HepG2 (cell line): ENCODE measurements at regions not wholly inside any gene's neighbourhood (a gene's known extent, or its start where the extent isn't known, plus 50 kb on each side); places are given as distances from the start of the nearest gene placed in this dataset.

ENCODE experiments used
- ATAC-seq: fragments of 200-7000 bp; cut with Tn5 transposase; 3 replicates; pipeline ENCODE4 v1.9.1; 2020; ENCODE audit warnings: mild to moderate bottlenecking, moderate library complexity
- BruUV-seq: library from RNA; stranded (reverse); fragments of 400-500 nt; replicated peaks from 2 replicates; lab custom pipeline; 2021; lab: Mats Ljungman, UMichigan
- CTCF ChIA-PET: fragments of 300-600 bp; formaldehyde crosslinking; extraction: SDS; loops from one replicate; lab custom pipeline; 2021; ENCODE audit warnings: low total read pairs, inconsistent platforms, low intra/inter-chr PET ratio; lab: Yijun Ruan, JAX
- POLR2A ChIA-PET: fragments of 350-600 bp; sonication (Branson Sonifier 250); formaldehyde crosslinking; loops from one replicate; lab custom pipeline; 2020; ENCODE audit warnings: antibody characterized with exemption, inconsistent platforms; lab: Yijun Ruan, JAX
- DNase-seq: peaks from one replicate; pipeline ENCODE4 v3.0.0-alpha.2; 2015; ENCODE audit warnings: low spot score
- FAIRE-seq: peaks from 3 replicates; lab custom pipeline; 2011; peaks lifted over from hg19 to GRCh38; lab: Jason Lieb, UNC
- H2AFZ ChIP-seq: one replicate; pipeline ENCODE4 v1.6.1; 2011; ENCODE audit warnings: low read length, inconsistent platforms
- H3K27ac ChIP-seq: fragments of 300-600 bp; 3 replicates; pipeline ENCODE4 v1.8.0; 2011; ENCODE audit warnings: mixed run types, mild to moderate bottlenecking, mixed read lengths, low read length, inconsistent platforms; ENCODE audit not compliant: insufficient read depth; ENCODE audit errors: extremely low read length
- H3K27me3 ChIP-seq, 2 experiments: fragments of 200-600 bp in 1 of 2; 2 replicates in 1 of 2; 3 replicates in 1 of 2; pipeline versions ENCODE4 v1.6.0 to v1.8.0; 2011; ENCODE audit warnings: low read length in 2 of 2, mild to moderate bottlenecking in 2 of 2, moderate library complexity in 2 of 2, inconsistent platforms in 1 of 2; ENCODE audit not compliant: insufficient read depth in 2 of 2, control insufficient read depth in 1 of 2
- H3K36me3 ChIP-seq, 2 experiments: fragments of 200-600 bp in 1 of 2; replicated peaks in 1 of 2; 2 replicates in 1 of 2; 3 replicates in 1 of 2; pipeline versions ENCODE4 v1.5.1 to v1.8.0; 2011; ENCODE audit warnings: low read length in 2 of 2, inconsistent platforms in 1 of 2; ENCODE audit not compliant: insufficient read depth in 2 of 2, control insufficient read depth in 1 of 2
- H3K4me1 ChIP-seq: 2 replicates; pipeline ENCODE4 v1.5.1; 2012; ENCODE audit warnings: low read length, inconsistent platforms; ENCODE audit not compliant: insufficient read depth
- H3K4me2 ChIP-seq: 2 replicates; pipeline ENCODE4 v1.6.0; 2011; ENCODE audit warnings: low read depth, low read length, inconsistent platforms
- H3K4me3 ChIP-seq, 3 experiments: fragments of 200-600 bp in 1 of 3; sonication (generic), shearing (Covaris generic) in 1 of 3; replicated peaks in 1 of 3; 2 replicates each; pipeline ENCODE4 v1.5.1; 2011 to 2016; ENCODE audit warnings: low read length in 3 of 3, inconsistent platforms in 2 of 3, low read depth in 2 of 3, mild to moderate bottlenecking in 2 of 3, control low read depth in 1 of 3, mixed read lengths in 1 of 3; ENCODE audit not compliant: insufficient read depth in 1 of 3
- H3K79me2 ChIP-seq: one replicate; pipeline ENCODE4 v1.6.1; 2011; ENCODE audit warnings: low read length, inconsistent platforms; ENCODE audit not compliant: insufficient read depth
- H3K9ac ChIP-seq: 2 replicates; pipeline ENCODE4 v1.6.0; 2011; ENCODE audit warnings: mild to moderate bottlenecking, low read depth, low read length, inconsistent platforms; ENCODE audit not compliant: insufficient read depth
- H3K9me3 ChIP-seq: 2 replicates; pipeline ENCODE4 v1.5.1; 2012; ENCODE audit warnings: mild to moderate bottlenecking, low read length
- H4K20me1 ChIP-seq: 2 replicates; pipeline ENCODE4 v1.6.0; 2011; ENCODE audit warnings: inconsistent platforms, mild to moderate bottlenecking, low read length, moderate library complexity; ENCODE audit not compliant: insufficient read depth
- DNMT1 ChIP-seq: sonication (generic); formaldehyde crosslinking; IDR thresholded peaks from 2 replicates; pipeline ENCODE4 v1.5.1; 2020; ENCODE audit warnings: mild to moderate bottlenecking, missing genetic modification reagents
- IRX3 ChIP-seq: sonication (generic); formaldehyde crosslinking; IDR thresholded peaks from 2 replicates; pipeline ENCODE4 v1.8.1; 2023; ENCODE audit warnings: mild to moderate bottlenecking, low read depth, missing genetic modification reagents, borderline replicate concordance
- NFRKB ChIP-seq: fragments of 450-650 bp; IDR thresholded peaks from 2 replicates; pipeline ENCODE4 v1.6.1; 2017
- PHF20 ChIP-seq: sonication (generic); formaldehyde crosslinking; IDR thresholded peaks from 2 replicates; pipeline ENCODE4 v1.5.0; 2020; ENCODE audit warnings: mild to moderate bottlenecking, missing genetic modification reagents
- SPEN ChIP-seq: sonication (generic); formaldehyde crosslinking; IDR thresholded peaks from 2 replicates; pipeline ENCODE4 v1.5.1; 2020; ENCODE audit warnings: low read depth, mild to moderate bottlenecking, missing genetic modification reagents
- XRCC5 ChIP-seq: fragments of 200-400 bp; formaldehyde crosslinking; optimal IDR thresholded peaks from 2 replicates; pipeline ENCODE3; 2017; ENCODE audit warnings: mild to moderate bottlenecking, low read length
- ZNF557 ChIP-seq: sonication (generic); formaldehyde crosslinking; IDR thresholded peaks from 2 replicates; pipeline ENCODE4 v1.4.0; 2020; ENCODE audit warnings: missing genetic modification reagents
- ZNF629 ChIP-seq: sonication (generic); formaldehyde crosslinking; conservative IDR thresholded peaks from 2 replicates; pipeline ENCODE4 v1.5.0; 2020; ENCODE audit warnings: missing genetic modification reagents
- ZNF768 ChIP-seq: sonication (generic); formaldehyde crosslinking; IDR thresholded peaks from 2 replicates; pipeline ENCODE4 v1.4.0; 2020; ENCODE audit warnings: missing genetic modification reagents
- WGBS: methylation state at CpG from one replicate; pipeline ENCODE4 v1.1.6; 2017; ENCODE audit warnings: low lambda C conversion rate; 5-methylcytosine and 5-hydroxymethylcytosine counted together
- in situ Hi-C: cut with HindIII; loops from 2 replicates; pipeline ENCODE4 v1.10.0; 2017; ENCODE audit warnings: low pct_unique_long_range_greater_than_20kb; ENCODE audit not compliant: extremely low pct_ligation_motif_present
- intact Hi-C: fragments of 100-400 bp; cut with micrococcal nuclease; formaldehyde crosslinking; loops from one replicate; pipeline ENCODE4 v1.10.0; 2022; ENCODE audit not compliant: unreplicated experiment
- TF ChIP-seq, protein P1 (sequence below): sonication (generic); formaldehyde crosslinking; IDR thresholded peaks from 2 replicates; pipeline ENCODE4 v1.4.0; 2020; ENCODE audit warnings: missing genetic modification reagents, borderline replicate concordance
- TF ChIP-seq, protein P2 (sequence below): sonication (generic); formaldehyde crosslinking; IDR thresholded peaks from 2 replicates; pipeline ENCODE4 v1.5.1; 2020; ENCODE audit warnings: mild to moderate bottlenecking, missing genetic modification reagents, moderate library complexity
- TF ChIP-seq, protein P3 (sequence below): sonication (generic); formaldehyde crosslinking; IDR thresholded peaks from 2 replicates; pipeline ENCODE4 v1.4.0; 2020; ENCODE audit warnings: missing genetic modification reagents

DNA sequence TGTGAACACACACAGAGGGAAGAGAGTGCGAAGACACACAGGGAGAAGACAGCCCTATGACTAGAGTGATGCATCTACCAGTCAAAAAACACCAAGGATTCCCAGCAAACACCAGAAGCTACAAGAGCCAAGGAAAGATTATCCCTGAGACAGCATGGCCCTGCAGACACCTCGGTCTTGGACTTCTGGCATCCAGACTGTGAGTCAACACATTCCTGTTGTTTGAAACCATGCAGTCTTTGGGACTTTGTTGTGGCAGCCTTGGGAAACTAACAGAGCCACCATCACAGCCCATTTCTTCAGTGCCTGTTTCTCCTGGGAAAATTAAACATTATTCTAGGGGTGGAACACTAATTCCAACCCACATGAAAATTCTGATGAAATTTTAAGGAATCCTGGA lies 220.6 kb downstream of the GXYLT1 start:
- Histone ChIP-seq H4K20me1 (no peaks in the 10 kb centered on the region), H3K27ac (no peak overlapping the region), H3K36me3 (no peaks in the 10 kb centered on the region), H3K27me3 (peaks cover 0 to 5% of the 10 kb centered on the region in 2 experiments; a peak in 1 of 5 replicates), H3K4me1 (no peaks in the 10 kb centered on the region), H3K9ac (no peak overlapping the region), H2AFZ (no peak overlapping the region), H3K9me3 (no peaks in the 10 kb centered on the region), H3K4me2 (no peak overlapping the region), H3K79me2 (no peaks in the 10 kb centered on the region), H3K4me3 (no peak overlapping the region)
- 0% methylated on average over 1 of the region's 2 CpGs for WGBS
- ATAC-seq, result no peak
- TF ChIP-seq, protein P1, sequence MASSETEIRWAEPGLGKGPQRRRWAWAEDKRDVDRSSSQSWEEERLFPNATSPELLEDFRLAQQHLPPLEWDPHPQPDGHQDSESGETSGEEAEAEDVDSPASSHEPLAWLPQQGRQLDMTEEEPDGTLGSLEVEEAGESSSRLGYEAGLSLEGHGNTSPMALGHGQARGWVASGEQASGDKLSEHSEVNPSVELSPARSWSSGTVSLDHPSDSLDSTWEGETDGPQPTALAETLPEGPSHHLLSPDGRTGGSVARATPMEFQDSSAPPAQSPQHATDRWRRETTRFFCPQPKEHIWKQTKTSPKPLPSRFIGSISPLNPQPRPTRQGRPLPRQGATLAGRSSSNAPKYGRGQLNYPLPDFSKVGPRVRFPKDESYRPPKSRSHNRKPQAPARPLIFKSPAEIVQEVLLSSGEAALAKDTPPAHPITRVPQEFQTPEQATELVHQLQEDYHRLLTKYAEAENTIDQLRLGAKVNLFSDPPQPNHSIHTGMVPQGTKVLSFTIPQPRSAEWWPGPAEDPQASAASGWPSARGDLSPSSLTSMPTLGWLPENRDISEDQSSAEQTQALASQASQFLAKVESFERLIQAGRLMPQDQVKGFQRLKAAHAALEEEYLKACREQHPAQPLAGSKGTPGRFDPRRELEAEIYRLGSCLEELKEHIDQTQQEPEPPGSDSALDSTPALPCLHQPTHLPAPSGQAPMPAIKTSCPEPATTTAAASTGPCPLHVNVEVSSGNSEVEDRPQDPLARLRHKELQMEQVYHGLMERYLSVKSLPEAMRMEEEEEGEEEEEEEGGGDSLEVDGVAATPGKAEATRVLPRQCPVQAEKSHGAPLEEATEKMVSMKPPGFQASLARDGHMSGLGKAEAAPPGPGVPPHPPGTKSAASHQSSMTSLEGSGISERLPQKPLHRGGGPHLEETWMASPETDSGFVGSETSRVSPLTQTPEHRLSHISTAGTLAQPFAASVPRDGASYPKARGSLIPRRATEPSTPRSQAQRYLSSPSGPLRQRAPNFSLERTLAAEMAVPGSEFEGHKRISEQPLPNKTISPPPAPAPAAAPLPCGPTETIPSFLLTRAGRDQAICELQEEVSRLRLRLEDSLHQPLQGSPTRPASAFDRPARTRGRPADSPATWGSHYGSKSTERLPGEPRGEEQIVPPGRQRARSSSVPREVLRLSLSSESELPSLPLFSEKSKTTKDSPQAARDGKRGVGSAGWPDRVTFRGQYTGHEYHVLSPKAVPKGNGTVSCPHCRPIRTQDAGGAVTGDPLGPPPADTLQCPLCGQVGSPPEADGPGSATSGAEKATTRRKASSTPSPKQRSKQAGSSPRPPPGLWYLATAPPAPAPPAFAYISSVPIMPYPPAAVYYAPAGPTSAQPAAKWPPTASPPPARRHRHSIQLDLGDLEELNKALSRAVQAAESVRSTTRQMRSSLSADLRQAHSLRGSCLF (CRISPR knock-in tag), result no peak
- no peak for TF ChIP-seq ZNF629 (CRISPR knock-in tag)
- no peak for TF ChIP-seq NFRKB
- TF ChIP-seq, protein P2, sequence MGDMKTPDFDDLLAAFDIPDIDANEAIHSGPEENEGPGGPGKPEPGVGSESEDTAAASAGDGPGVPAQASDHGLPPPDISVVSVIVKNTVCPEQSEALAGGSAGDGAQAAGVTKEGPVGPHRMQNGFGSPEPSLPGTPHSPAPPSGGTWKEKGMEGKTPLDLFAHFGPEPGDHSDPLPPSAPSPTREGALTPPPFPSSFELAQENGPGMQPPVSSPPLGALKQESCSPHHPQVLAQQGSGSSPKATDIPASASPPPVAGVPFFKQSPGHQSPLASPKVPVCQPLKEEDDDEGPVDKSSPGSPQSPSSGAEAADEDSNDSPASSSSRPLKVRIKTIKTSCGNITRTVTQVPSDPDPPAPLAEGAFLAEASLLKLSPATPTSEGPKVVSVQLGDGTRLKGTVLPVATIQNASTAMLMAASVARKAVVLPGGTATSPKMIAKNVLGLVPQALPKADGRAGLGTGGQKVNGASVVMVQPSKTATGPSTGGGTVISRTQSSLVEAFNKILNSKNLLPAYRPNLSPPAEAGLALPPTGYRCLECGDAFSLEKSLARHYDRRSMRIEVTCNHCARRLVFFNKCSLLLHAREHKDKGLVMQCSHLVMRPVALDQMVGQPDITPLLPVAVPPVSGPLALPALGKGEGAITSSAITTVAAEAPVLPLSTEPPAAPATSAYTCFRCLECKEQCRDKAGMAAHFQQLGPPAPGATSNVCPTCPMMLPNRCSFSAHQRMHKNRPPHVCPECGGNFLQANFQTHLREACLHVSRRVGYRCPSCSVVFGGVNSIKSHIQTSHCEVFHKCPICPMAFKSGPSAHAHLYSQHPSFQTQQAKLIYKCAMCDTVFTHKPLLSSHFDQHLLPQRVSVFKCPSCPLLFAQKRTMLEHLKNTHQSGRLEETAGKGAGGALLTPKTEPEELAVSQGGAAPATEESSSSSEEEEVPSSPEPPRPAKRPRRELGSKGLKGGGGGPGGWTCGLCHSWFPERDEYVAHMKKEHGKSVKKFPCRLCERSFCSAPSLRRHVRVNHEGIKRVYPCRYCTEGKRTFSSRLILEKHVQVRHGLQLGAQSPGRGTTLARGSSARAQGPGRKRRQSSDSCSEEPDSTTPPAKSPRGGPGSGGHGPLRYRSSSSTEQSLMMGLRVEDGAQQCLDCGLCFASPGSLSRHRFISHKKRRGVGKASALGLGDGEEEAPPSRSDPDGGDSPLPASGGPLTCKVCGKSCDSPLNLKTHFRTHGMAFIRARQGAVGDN (CRISPR knock-in tag), result no peak
- TF ChIP-seq, protein P3, sequence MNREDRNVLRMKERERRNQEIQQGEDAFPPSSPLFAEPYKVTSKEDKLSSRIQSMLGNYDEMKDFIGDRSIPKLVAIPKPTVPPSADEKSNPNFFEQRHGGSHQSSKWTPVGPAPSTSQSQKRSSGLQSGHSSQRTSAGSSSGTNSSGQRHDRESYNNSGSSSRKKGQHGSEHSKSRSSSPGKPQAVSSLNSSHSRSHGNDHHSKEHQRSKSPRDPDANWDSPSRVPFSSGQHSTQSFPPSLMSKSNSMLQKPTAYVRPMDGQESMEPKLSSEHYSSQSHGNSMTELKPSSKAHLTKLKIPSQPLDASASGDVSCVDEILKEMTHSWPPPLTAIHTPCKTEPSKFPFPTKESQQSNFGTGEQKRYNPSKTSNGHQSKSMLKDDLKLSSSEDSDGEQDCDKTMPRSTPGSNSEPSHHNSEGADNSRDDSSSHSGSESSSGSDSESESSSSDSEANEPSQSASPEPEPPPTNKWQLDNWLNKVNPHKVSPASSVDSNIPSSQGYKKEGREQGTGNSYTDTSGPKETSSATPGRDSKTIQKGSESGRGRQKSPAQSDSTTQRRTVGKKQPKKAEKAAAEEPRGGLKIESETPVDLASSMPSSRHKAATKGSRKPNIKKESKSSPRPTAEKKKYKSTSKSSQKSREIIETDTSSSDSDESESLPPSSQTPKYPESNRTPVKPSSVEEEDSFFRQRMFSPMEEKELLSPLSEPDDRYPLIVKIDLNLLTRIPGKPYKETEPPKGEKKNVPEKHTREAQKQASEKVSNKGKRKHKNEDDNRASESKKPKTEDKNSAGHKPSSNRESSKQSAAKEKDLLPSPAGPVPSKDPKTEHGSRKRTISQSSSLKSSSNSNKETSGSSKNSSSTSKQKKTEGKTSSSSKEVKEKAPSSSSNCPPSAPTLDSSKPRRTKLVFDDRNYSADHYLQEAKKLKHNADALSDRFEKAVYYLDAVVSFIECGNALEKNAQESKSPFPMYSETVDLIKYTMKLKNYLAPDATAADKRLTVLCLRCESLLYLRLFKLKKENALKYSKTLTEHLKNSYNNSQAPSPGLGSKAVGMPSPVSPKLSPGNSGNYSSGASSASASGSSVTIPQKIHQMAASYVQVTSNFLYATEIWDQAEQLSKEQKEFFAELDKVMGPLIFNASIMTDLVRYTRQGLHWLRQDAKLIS (CRISPR knock-in tag), result no peak
- no peak for TF ChIP-seq XRCC5
- no peak for TF ChIP-seq PHF20 (CRISPR knock-in tag)
- no peak for TF ChIP-seq SPEN (CRISPR knock-in tag)
- no peak for TF ChIP-seq ZNF557 (CRISPR knock-in tag)
- no peak for TF ChIP-seq IRX3 (CRISPR knock-in tag)
- no peak for TF ChIP-seq DNMT1 (CRISPR knock-in tag)
- TF ChIP-seq ZNF768 (CRISPR knock-in tag), result no peak
- ChIA-PET CTCF (no interaction called here), POLR2A (no interaction called here)
- no peak for DNase-seq
- intact Hi-C loops (loop anchor here (10.0 kb wide), 2 partner anchors 61 to 101 kb away; no protein-coding TSS in a partner anchor), in situ Hi-C loops (no loop called here)
- FAIRE-seq, result no peak
- no TSS peak for BruUV-seq
